Sigmoid colon (tissue), 4 donors: ENCODE measurements at regions not wholly inside any gene's neighbourhood (a gene's known extent, or its start where the extent isn't known, plus 50 kb on each side); places are given as distances from the start of the nearest gene placed in this dataset.

Experiments used
- EP300 ChIP-seq, 4 donors: sonication (generic); formaldehyde crosslinking; IDR thresholded peaks; one replicate each; pipeline ENCODE4 v1.6.1; 2017; ENCODE audit warnings: antibody characterized with exemption in 4 of 4
- POLR2A ChIP-seq, 2 donors: fragments of 450-650 bp; IDR thresholded peaks; one replicate each; pipeline ENCODE4 v1.6.1; 2016; ENCODE audit warnings: antibody characterized with exemption in 2 of 2, mild to moderate bottlenecking in 2 of 2, moderate library complexity in 2 of 2
- POLR2AphosphoS5 ChIP-seq, 4 donors: sonication (generic); formaldehyde crosslinking; IDR thresholded peaks; one replicate each; pipeline ENCODE4 v1.6.1; 2017; ENCODE audit warnings: antibody characterized with exemption in 4 of 4
- TF ChIP-seq, protein P1 (sequence below), 4 experiments: fragments of 450-650 bp in 3 of 4; fragments of 200-600 bp in 1 of 4; IDR thresholded peaks; one replicate each; pipeline ENCODE4 v1.5.1; 2016 to 2019; ENCODE audit warnings: antibody characterized with exemption in 4 of 4, mild to moderate bottlenecking in 3 of 4, moderate library complexity in 2 of 4

DNA sequence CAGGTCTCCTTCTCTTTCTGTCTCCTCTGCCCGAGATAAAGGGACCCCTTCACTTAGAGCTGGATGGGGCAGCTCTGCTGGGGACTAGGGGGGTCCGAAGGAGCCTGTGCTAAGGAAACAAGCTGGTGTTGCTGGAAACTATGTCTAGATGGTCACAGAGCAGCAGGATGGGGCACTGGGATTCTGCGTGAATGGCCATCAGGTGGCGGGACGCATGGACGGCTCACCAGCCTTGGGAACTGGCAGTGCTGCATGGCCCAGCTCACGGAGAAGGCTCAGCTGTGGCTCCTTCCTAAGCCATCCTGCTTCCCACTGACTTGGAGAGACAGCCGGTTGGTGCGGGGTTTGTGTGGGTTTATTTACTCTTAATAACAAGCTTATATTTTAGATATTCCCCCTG, 411.8 kb downstream of the ZNF536 start:
- TF ChIP-seq, protein P1, sequence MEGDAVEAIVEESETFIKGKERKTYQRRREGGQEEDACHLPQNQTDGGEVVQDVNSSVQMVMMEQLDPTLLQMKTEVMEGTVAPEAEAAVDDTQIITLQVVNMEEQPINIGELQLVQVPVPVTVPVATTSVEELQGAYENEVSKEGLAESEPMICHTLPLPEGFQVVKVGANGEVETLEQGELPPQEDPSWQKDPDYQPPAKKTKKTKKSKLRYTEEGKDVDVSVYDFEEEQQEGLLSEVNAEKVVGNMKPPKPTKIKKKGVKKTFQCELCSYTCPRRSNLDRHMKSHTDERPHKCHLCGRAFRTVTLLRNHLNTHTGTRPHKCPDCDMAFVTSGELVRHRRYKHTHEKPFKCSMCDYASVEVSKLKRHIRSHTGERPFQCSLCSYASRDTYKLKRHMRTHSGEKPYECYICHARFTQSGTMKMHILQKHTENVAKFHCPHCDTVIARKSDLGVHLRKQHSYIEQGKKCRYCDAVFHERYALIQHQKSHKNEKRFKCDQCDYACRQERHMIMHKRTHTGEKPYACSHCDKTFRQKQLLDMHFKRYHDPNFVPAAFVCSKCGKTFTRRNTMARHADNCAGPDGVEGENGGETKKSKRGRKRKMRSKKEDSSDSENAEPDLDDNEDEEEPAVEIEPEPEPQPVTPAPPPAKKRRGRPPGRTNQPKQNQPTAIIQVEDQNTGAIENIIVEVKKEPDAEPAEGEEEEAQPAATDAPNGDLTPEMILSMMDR (IDR thresholded peaks at IDR 0.05), result no peak
- TF ChIP-seq EP300 (IDR thresholded peaks at IDR 0.05) (no peak), POLR2A (IDR thresholded peaks at IDR 0.05) (no peak), POLR2AphosphoS5 (IDR thresholded peaks at IDR 0.05) (no peak)
